Rectal smooth muscle tissue (tissue), 1 donor: ENCODE measurements at regions not wholly inside any gene's neighbourhood (a gene's known extent, or its start where the extent isn't known, plus 50 kb on each side); places are given as distances from the start of the nearest gene placed in this dataset.

Experiments used
- H3K27ac ChIP-seq: one replicate; pipeline ENCODE4 v1.7.0; 2013; ENCODE audit warnings: low read depth, low read length, inconsistent platforms
- H3K27me3 ChIP-seq: one replicate; pipeline ENCODE4 v1.7.0; 2013; ENCODE audit warnings: low read length; ENCODE audit not compliant: control insufficient read depth, insufficient read depth
- H3K36me3 ChIP-seq: one replicate; pipeline ENCODE4 v1.7.0; 2013; ENCODE audit warnings: low read length; ENCODE audit not compliant: control insufficient read depth, insufficient read depth
- H3K4me1 ChIP-seq: one replicate; pipeline ENCODE4 v1.7.0; 2013; ENCODE audit warnings: low read length; ENCODE audit not compliant: control insufficient read depth, insufficient read depth
- H3K4me3 ChIP-seq: one replicate; pipeline ENCODE4 v1.7.0; 2013; ENCODE audit warnings: low read length
- H3K9ac ChIP-seq: one replicate; pipeline ENCODE4 v1.7.0; 2013; ENCODE audit warnings: low read length

DNA sequence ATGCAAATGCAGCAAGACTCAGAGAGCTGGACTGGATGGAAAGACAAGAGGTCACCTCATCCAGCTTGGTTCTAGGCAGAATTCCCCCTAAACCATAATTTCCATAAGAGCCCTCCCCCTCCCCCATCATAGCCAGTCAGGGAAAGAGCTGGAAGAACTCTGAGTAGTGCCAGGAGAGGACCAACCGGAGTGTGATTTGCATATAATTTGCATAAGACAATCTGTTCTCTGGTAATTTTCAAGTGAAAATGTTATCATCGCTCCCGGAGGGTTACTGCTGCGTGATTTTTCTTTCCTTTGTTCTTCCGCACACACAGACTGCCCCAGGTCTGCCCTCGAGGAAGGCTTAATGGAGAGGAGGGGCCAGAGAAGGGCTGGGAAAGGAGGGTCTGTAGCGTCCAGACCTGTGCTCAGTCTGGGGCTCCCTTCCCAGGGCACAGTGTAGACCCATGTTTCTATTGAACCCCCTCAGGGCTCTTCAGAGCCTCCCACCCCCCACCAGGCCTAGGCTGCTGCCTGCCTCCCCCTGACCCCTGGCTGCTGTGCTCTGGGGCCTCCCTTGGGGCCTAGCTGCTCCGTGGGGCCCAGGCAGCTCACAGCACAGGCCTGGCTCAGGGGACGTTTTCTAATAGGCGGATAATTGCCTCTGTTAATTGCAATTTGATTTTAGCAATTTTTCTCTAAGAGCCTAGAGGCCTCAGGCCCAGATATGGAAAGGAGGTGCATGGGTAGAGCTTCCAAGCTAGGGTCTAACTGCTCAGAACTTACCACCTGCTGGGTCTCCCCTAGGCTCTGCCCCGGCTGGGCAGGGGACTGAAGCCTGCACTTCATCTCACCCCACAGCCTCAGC is 90.4 kb upstream of the PJA1 start:
- Histone ChIP-seq H3K36me3 (no peaks in the 10 kb centered on the region), H3K9ac (no peak overlapping the region), H3K27me3 (no peaks in the 10 kb centered on the region), H3K27ac (no peak overlapping the region), H3K4me3 (no peak overlapping the region), H3K4me1 (no peaks in the 10 kb centered on the region)

- Histone ChIP-seq H3K36me3 (no peaks in the 10 kb centered on the region), H3K9ac (no peak overlapping the region), H3K4me1 (no peaks in the 10 kb centered on the region), H3K4me3 (no peak overlapping the region), H3K27ac (no peak overlapping the region), H3K27me3 (no peaks in the 10 kb centered on the region)
Measured at GRCh38 chrX:69253821-69254220, 88.6 kb upstream of the PJA1 start.

- peaks cover 5% of the 10 kb centered on the region for H3K4me1 ChIP-seq
- H3K27me3 ChIP-seq: peaks cover 2% of the 10 kb centered on the region
- no peaks in the 10 kb centered on the region for H3K36me3 ChIP-seq
- H3K4me3 ChIP-seq: no peak overlapping the region
- no peak overlapping the region for H3K9ac ChIP-seq
- no peak overlapping the region for H3K27ac ChIP-seq
Measured at GRCh38 chrX:69243276-69243675, 78.0 kb upstream of the PJA1 start.

GRCh38 chrX:69238887-69239231 is 73.6 kb upstream of the PJA1 start:
- peak overlapping the region; percentile 56 for H3K27ac ChIP-seq
- peaks cover 5% of the 10 kb centered on the region for H3K4me1 ChIP-seq
- H3K27me3 ChIP-seq: peaks cover 2% of the 10 kb centered on the region
- H3K9ac ChIP-seq: no peak overlapping the region
- H3K4me3 ChIP-seq: no peak overlapping the region
- H3K36me3 ChIP-seq: no peaks in the 10 kb centered on the region

DNA sequence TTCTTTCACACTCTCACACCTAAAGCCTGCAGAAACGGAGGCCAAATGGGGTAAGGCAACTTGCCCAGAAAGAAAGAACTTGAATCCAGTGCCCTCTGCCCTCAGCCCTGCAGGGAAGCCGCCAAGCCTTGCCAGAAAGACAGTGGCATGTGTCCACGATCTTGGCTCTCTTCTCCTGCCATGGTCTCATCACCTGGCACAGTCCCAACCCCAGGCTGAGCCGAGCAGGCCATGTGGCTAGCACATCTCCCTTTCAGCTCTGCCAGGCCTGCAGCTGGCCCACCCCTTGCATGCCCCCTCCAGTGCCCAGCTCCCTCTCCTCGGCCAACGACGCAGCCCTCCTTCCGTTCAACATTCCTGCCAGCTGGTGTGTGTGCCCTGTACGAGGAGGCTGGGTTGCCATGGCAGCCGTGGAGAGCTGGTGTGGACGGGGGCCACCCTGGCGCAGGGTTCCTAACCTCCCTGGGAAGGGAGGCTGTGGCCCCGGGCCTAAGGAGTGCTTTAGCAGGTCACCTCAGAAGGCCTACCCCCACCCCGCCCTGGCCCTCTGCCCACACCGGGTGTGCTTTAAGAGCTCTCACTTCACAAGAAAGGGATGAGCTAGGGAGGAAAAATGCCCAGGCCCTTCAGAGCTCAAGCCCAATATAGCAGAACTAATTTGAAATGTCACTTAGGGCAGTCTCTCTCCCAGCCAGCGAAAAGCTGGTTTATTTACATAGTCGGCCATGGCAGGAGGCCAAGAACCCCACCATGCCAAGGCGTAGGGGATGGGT is 73.0 kb upstream of the PJA1 start:
- Histone ChIP-seq H3K4me1 (peaks cover 5% of the 10 kb centered on the region), H3K27ac (peak overlapping the region; percentile 56), H3K4me3 (no peak overlapping the region), H3K27me3 (peaks cover 2% of the 10 kb centered on the region), H3K36me3 (no peaks in the 10 kb centered on the region), H3K9ac (no peak overlapping the region)

- H3K27me3 ChIP-seq: peaks cover 2% of the 10 kb centered on the region
- no peak overlapping the region for H3K4me3 ChIP-seq
- H3K4me1 ChIP-seq: peaks cover 5% of the 10 kb centered on the region
- no peak overlapping the region for H3K27ac ChIP-seq
- H3K36me3 ChIP-seq: no peaks in the 10 kb centered on the region
- H3K9ac ChIP-seq: no peak overlapping the region
Measured at GRCh38 chrX:69237236-69237635, 72.0 kb upstream of the PJA1 start.

DNA sequence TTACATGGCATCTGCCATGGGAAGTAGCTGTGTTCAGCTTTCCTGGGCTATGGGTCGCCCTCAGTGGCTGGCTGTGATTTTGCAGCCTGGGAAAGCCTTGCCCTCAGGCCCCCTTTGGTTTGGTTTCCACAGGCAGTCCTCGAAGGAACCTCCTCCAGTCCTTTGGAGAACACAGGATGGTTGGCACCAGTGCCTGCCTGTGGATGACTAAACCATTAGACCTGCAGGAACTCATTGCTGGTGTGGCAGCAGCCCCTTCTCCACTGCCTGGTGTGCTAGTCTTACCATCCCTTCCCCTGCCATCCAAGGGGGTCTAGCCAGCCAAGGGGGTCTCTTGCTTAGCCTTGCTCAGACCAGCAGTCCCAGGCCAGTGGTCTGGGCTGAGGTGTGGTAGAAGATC is 71.4 kb upstream of the PJA1 start:
- Histone ChIP-seq H3K9ac (no peak overlapping the region), H3K36me3 (no peaks in the 10 kb centered on the region), H3K4me1 (peaks cover 5% of the 10 kb centered on the region), H3K4me3 (no peak overlapping the region), H3K27ac (no peak overlapping the region), H3K27me3 (peaks cover 2% of the 10 kb centered on the region)

DNA sequence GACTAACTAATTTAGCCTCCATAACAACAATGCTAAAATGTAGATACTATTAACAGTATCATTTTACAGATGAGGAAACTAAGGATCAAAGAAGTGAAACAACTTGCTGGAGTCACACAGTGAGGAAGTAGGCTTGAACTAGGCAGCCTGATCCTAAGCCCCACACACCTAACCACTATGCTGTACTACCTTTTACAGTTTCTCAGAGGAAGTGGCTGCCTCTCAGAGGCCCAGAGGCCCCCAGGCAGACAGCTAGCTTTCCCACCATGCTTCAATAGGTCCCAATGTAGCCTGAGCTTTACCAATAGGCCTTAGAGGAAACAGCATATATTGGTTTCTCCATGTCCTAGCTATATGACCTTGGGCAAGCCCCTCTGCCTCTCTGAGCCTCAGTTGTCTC is 69.4 kb upstream of the PJA1 start:
- Histone ChIP-seq H3K27ac (no peak overlapping the region), H3K4me3 (no peak overlapping the region), H3K4me1 (peaks cover 5% of the 10 kb centered on the region), H3K36me3 (no peaks in the 10 kb centered on the region), H3K9ac (no peak overlapping the region), H3K27me3 (peaks cover 2% of the 10 kb centered on the region)

- Histone ChIP-seq H3K4me3 (no peak overlapping the region), H3K9ac (no peak overlapping the region), H3K4me1 (no peaks in the 10 kb centered on the region), H3K27ac (no peak overlapping the region), H3K36me3 (no peaks in the 10 kb centered on the region), H3K27me3 (no peaks in the 10 kb centered on the region)
Measured at GRCh38 chrX:69232945-69233344, 67.7 kb upstream of the PJA1 start.

GRCh38 chrX:69231903-69232302 is 66.7 kb upstream of the PJA1 start:
- Histone ChIP-seq H3K36me3 (no peaks in the 10 kb centered on the region), H3K9ac (no peak overlapping the region), H3K4me3 (no peak overlapping the region), H3K27me3 (no peaks in the 10 kb centered on the region), H3K4me1 (no peaks in the 10 kb centered on the region), H3K27ac (no peak overlapping the region)

GRCh38 chrX:69229436-69229835 is 64.2 kb upstream of the PJA1 start:
- H3K27me3 ChIP-seq: no peaks in the 10 kb centered on the region
- H3K9ac ChIP-seq: no peak overlapping the region
- H3K27ac ChIP-seq: no peak overlapping the region
- no peaks in the 10 kb centered on the region for H3K4me1 ChIP-seq
- H3K4me3 ChIP-seq: no peak overlapping the region
- H3K36me3 ChIP-seq: no peaks in the 10 kb centered on the region

DNA sequence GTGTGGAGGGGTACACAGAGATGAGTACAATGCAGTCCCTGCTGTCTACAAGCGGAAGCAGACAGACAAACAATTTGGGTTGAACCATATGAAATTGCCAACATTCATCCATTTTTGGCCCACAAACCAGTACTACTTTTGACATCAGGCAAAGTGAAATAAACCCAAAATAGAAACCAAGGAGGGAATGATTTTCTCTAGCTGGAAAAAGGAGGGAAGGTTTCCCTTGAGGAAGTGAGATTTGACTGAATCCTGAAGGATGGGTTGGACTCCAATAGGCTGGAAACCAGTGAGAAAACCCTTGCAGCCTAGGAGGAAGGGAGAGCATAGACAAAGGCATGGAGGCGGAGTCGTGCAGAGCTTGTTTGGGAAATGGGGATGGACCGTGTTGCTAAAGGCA is 63.5 kb upstream of the PJA1 start:
- Histone ChIP-seq H3K4me1 (no peaks in the 10 kb centered on the region), H3K27me3 (no peaks in the 10 kb centered on the region)

More for the DNA sequence above, 63.5 kb upstream of the PJA1 start:
- Histone ChIP-seq H3K4me3 (no peak overlapping the region), H3K9ac (no peak overlapping the region), H3K36me3 (no peaks in the 10 kb centered on the region), H3K27ac (no peak overlapping the region)
